Parathyroid adenoma (tissue), 2 donors: ENCODE measurements at regions not wholly inside any gene's neighbourhood (a gene's known extent, or its start where the extent isn't known, plus 50 kb on each side); places are given as distances from the start of the nearest gene placed in this dataset.

Source experiments
- H2AFZ ChIP-seq: fragments of 300-600 bp; sonication (generic); one replicate; pipeline ENCODE4 v1.7.0; 2017; ENCODE audit warnings: antibody characterized with exemption, mild to moderate bottlenecking
- H3K27ac ChIP-seq: fragments of 300-600 bp; sonication (generic); one replicate; pipeline ENCODE4 v1.7.0; 2017
- H3K27me3 ChIP-seq: fragments of 300-600 bp; sonication (generic); one replicate; pipeline ENCODE4 v1.7.0; 2017; ENCODE audit warnings: low read length; ENCODE audit not compliant: control insufficient read depth, insufficient read depth
- H3K36me3 ChIP-seq: fragments of 300-600 bp; sonication (generic); one replicate; pipeline ENCODE4 v1.7.0; 2017; ENCODE audit warnings: low read length; ENCODE audit not compliant: control insufficient read depth, insufficient read depth
- H3K4me1 ChIP-seq: fragments of 300-600 bp; sonication (generic); one replicate; pipeline ENCODE4 v1.7.0; 2017; ENCODE audit warnings: control low read depth
- H3K4me2 ChIP-seq: fragments of 300-600 bp; sonication (generic); one replicate; pipeline ENCODE4 v1.7.0; 2017; ENCODE audit warnings: low read length
- H3K4me3 ChIP-seq: fragments of 300-600 bp; sonication (generic); one replicate; pipeline ENCODE4 v1.7.0; 2017; ENCODE audit warnings: low read depth, low read length
- H3K79me2 ChIP-seq: fragments of 300-600 bp; sonication (generic); one replicate; pipeline ENCODE4 v1.7.0; 2017; ENCODE audit warnings: control low read depth
- H3K9ac ChIP-seq: fragments of 300-600 bp; sonication (generic); one replicate; pipeline ENCODE4 v1.7.0; 2017; ENCODE audit warnings: mild to moderate bottlenecking
- H3K9me3 ChIP-seq: fragments of 300-600 bp; sonication (generic); one replicate; pipeline ENCODE4 v1.7.0; 2017; ENCODE audit warnings: low read length; ENCODE audit not compliant: control insufficient read depth
- TF ChIP-seq, protein P1 (sequence below): fragments of 300-600 bp; sonication (generic); IDR thresholded peaks from one replicate; pipeline ENCODE4 v1.7.0; 2017; ENCODE audit warnings: antibody characterized with exemption, mild to moderate bottlenecking
- donor health status: primary hyperparathyroidism.

DNA sequence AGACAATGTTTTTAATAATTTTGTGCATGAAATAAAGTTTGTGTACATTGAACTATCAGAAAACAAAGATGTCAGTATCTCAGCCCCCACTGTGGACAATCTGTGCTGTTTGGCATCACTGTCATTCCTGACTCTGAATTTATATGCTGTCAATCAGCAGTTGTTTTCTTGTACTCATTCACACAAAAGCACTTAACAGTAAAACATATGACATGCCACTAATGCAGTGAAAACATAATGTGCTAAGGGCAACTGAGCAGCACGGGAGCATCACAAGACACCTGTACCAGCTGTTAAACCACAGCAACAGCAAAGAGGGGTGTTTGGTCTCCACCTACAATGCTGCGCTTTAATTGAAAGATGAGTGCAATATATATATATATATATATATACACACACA is 647.8 kb upstream of the SLC35B3 start:
- no peaks in the 10 kb centered on the region for H3K36me3 ChIP-seq
- TF ChIP-seq, protein P1, sequence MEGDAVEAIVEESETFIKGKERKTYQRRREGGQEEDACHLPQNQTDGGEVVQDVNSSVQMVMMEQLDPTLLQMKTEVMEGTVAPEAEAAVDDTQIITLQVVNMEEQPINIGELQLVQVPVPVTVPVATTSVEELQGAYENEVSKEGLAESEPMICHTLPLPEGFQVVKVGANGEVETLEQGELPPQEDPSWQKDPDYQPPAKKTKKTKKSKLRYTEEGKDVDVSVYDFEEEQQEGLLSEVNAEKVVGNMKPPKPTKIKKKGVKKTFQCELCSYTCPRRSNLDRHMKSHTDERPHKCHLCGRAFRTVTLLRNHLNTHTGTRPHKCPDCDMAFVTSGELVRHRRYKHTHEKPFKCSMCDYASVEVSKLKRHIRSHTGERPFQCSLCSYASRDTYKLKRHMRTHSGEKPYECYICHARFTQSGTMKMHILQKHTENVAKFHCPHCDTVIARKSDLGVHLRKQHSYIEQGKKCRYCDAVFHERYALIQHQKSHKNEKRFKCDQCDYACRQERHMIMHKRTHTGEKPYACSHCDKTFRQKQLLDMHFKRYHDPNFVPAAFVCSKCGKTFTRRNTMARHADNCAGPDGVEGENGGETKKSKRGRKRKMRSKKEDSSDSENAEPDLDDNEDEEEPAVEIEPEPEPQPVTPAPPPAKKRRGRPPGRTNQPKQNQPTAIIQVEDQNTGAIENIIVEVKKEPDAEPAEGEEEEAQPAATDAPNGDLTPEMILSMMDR = no peak
- no peak overlapping the region for H3K4me2 ChIP-seq
- H3K27ac ChIP-seq = no peak overlapping the region
- no peaks in the 10 kb centered on the region for H3K27me3 ChIP-seq
- no peak overlapping the region for H3K9ac ChIP-seq
- no peak overlapping the region for H2AFZ ChIP-seq
- no peaks in the 10 kb centered on the region for H3K79me2 ChIP-seq
- no peaks in the 10 kb centered on the region for H3K4me1 ChIP-seq
- H3K9me3 ChIP-seq = no peaks in the 10 kb centered on the region
- no peak overlapping the region for H3K4me3 ChIP-seq

DNA sequence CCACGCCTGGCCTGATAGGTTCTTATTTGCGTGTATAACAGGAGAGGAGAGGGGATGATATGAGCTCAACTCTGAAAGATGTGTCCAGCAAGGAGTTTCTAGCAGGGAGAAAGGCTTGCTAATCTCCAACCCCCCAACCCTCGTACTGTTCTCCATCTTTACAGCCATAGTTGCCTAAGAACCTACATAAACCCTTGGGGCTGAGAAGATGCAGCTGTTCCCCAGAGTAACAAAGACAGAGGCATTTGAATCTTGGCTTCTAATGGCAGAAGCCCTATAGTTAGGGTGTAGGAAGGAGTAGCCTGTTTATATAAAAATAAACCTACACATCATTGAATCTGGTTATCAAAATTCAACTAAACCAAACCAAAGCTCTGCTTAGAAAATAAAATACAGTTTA is 631.4 kb upstream of the SLC35B3 start:
- Histone ChIP-seq H2AFZ (no peak overlapping the region), H3K27me3 (no peaks in the 10 kb centered on the region), H3K36me3 (no peaks in the 10 kb centered on the region), H3K79me2 (no peaks in the 10 kb centered on the region), H3K27ac (no peak overlapping the region), H3K9ac (no peak overlapping the region), H3K4me3 (no peak overlapping the region), H3K4me1 (no peaks in the 10 kb centered on the region), H3K9me3 (no peaks in the 10 kb centered on the region), H3K4me2 (no peak overlapping the region)
- TF ChIP-seq, protein P1 = no peak

DNA sequence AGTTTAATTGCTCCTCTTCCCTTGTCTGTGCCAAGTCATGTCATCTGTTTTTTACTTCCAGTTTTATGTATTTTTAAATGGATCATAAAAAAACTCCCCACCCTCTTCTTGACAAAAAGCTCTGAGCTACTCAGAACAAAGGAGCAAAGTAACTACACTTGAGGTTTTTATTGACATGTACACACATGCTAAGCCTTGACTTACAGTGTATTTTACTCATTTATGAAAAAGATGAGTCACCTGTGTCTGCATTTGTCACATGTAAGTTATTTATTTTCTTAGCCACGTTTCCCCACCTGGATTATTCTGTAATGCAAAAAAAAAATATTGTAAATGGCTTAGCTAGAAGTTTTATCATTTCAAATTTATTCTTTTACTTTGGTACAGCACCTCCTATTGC is 628.8 kb upstream of the SLC35B3 start:
- H3K4me1 ChIP-seq = no peaks in the 10 kb centered on the region
- H3K9me3 ChIP-seq = no peaks in the 10 kb centered on the region
- no peaks in the 10 kb centered on the region for H3K36me3 ChIP-seq
- H3K4me3 ChIP-seq = no peak overlapping the region
- H3K27ac ChIP-seq = no peak overlapping the region
- TF ChIP-seq, protein P1 = no peak
- H2AFZ ChIP-seq = no peak overlapping the region
- H3K9ac ChIP-seq = no peak overlapping the region
- no peaks in the 10 kb centered on the region for H3K27me3 ChIP-seq
- no peak overlapping the region for H3K4me2 ChIP-seq
- H3K79me2 ChIP-seq = no peaks in the 10 kb centered on the region

DNA sequence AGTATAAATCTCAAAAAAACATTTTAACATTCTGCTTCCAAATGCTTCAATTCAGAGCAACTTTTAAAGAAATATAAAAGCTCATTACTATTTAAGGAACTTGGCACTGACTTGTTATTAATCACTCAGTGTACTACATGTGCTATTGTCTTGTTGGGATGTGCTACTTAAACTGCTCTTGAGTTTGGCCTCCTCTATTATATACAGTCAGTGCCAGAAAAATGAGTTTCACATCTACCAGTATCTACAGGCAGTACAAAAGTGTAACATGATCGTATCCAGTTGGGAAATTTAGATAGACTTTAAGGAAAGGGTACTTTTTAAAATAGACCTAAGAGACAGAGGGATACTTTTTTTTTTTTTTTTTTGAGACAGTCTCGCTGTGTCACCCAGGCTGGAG is 627.3 kb upstream of the SLC35B3 start:
- Histone ChIP-seq H2AFZ (no peak overlapping the region), H3K4me2 (no peak overlapping the region), H3K27ac (no peak overlapping the region), H3K4me1 (no peaks in the 10 kb centered on the region), H3K36me3 (no peaks in the 10 kb centered on the region), H3K9ac (no peak overlapping the region), H3K4me3 (no peak overlapping the region), H3K79me2 (no peaks in the 10 kb centered on the region), H3K9me3 (no peaks in the 10 kb centered on the region), H3K27me3 (no peaks in the 10 kb centered on the region)
- TF ChIP-seq, protein P1 = no peak

DNA sequence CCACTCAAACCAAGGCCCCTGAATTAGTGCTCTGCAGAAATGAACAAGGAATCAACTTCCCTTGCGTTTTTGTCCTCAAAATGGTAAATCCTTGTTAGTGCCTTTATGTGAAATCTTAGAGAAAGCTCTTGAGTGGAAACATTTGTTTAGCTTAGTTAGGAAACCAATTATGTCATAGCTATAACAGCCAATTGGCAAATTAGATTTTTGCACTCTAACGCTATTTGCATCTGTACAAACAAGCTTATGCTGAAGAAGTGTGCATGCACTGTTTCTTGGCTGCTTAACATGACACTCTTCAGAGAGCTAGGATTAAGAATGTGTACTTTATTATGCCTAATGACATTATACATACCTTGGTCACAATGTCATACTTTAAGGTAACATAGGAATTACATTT is 622.6 kb upstream of the SLC35B3 start:
- H2AFZ ChIP-seq = no peak overlapping the region
- H3K27me3 ChIP-seq = no peaks in the 10 kb centered on the region
- H3K27ac ChIP-seq = no peak overlapping the region
- H3K9me3 ChIP-seq = no peaks in the 10 kb centered on the region
- H3K9ac ChIP-seq = no peak overlapping the region
- H3K79me2 ChIP-seq = no peaks in the 10 kb centered on the region
- TF ChIP-seq, protein P1 = no peak
- H3K4me3 ChIP-seq = no peak overlapping the region
- no peak overlapping the region for H3K4me2 ChIP-seq
- H3K4me1 ChIP-seq = no peaks in the 10 kb centered on the region
- no peaks in the 10 kb centered on the region for H3K36me3 ChIP-seq
